ENCODE measurements at regions not wholly inside any gene's neighbourhood (a gene's known extent, or its start where the extent isn't known, plus 50 kb on each side); places are given as distances from the start of the nearest gene placed in this dataset.

- 0 to 6% (median 0%) methylated on average over 1 of the region's 1 CpG for WGBS, 5 donors
- Histone ChIP-seq H3K27me3 (no peaks in the 10 kb centered on the region), H3K4me1 (no peaks in the 10 kb centered on the region), H3K4me3 (no peak overlapping the region), H3K9me3 (no peaks in the 10 kb centered on the region), H3K27ac (no peak overlapping the region), H3K36me3 (no peaks in the 10 kb centered on the region)
- no peak for DNase-seq
- TF ChIP-seq POLR2AphosphoS5 (IDR thresholded peaks at IDR 0.05) (no peak), EP300 (IDR thresholded peaks at IDR 0.05) (no peak), POLR2A (IDR thresholded peaks at IDR 0.05) (no peak), CTCF (IDR thresholded peaks at IDR 0.05) (no peak)
- intact Hi-C loops (cut with DNase I; ENCODE audit: low total_unique reads): no loop called here
Observed at GRCh38 chr18:66196805-66197204, 407.1 kb downstream of the CDH19 start.

GRCh38 chr18:66193938-66194337 lies 410.0 kb downstream of the CDH19 start:
- no peaks in the 10 kb centered on the region for H3K4me1 ChIP-seq
- TF ChIP-seq EP300 (IDR thresholded peaks at IDR 0.05) (no peak), POLR2A (IDR thresholded peaks at IDR 0.05) (no peak)
- H3K27me3 ChIP-seq: no peaks in the 10 kb centered on the region
- H3K4me3 ChIP-seq: no peak overlapping the region
- H3K36me3 ChIP-seq: no peaks in the 10 kb centered on the region
- intact Hi-C loops (cut with DNase I; ENCODE audit: low total_unique reads): no loop called here
- DNase-seq: no peak
- H3K9me3 ChIP-seq: no peaks in the 10 kb centered on the region
- no peak overlapping the region for H3K27ac ChIP-seq
- WGBS, 5 donors: 66 to 85% (median 71%) methylated on average over 3 to 4 of the region's 4 CpGs

GRCh38 chr18:66193394-66193793 lies 410.5 kb downstream of the CDH19 start:
- Histone ChIP-seq H3K36me3 (no peaks in the 10 kb centered on the region), H3K4me1 (no peaks in the 10 kb centered on the region), H3K27ac (no peak overlapping the region), H3K9me3 (no peaks in the 10 kb centered on the region), H3K27me3 (no peaks in the 10 kb centered on the region), H3K4me3 (no peak overlapping the region)
- 51 to 67% (median 59%) methylated on average over 3 of the region's 3 CpGs for WGBS, 5 donors
- intact Hi-C loops (cut with DNase I; ENCODE audit: low total_unique reads): no loop called here
- TF ChIP-seq CTCF (IDR thresholded peaks at IDR 0.05): no peak
- no peak for TF ChIP-seq EP300 (IDR thresholded peaks at IDR 0.05)
- TF ChIP-seq POLR2A (IDR thresholded peaks at IDR 0.05): no peak
- no peak for TF ChIP-seq POLR2AphosphoS5 (IDR thresholded peaks at IDR 0.05)
- DNase-seq: no peak

- intact Hi-C loops (cut with DNase I; ENCODE audit: low total_unique reads): no loop called here
- Histone ChIP-seq H3K9me3 (no peaks in the 10 kb centered on the region), H3K27ac (no peak overlapping the region), H3K4me3 (no peak overlapping the region), H3K27me3 (no peaks in the 10 kb centered on the region), H3K4me1 (no peaks in the 10 kb centered on the region), H3K36me3 (no peaks in the 10 kb centered on the region)
- peak in 1 of 2 donors; percentile 17 for DNase-seq
- 72 to 86% (median 80%) methylated on average over 5 of the region's 5 CpGs for WGBS, 5 donors
- TF ChIP-seq POLR2AphosphoS5 (IDR thresholded peaks at IDR 0.05) (no peak), CTCF (IDR thresholded peaks at IDR 0.05) (no peak), POLR2A (IDR thresholded peaks at IDR 0.05) (no peak), EP300 (IDR thresholded peaks at IDR 0.05) (no peak)
Observed at GRCh38 chr18:66168685-66169235, 417.9 kb downstream of the CDH7 start.

GRCh38 chr18:66167829-66168684 lies 417.2 kb downstream of the CDH7 start:
- Histone ChIP-seq H3K27ac (no peak overlapping the region), H3K36me3 (no peaks in the 10 kb centered on the region), H3K9me3 (no peaks in the 10 kb centered on the region), H3K27me3 (no peaks in the 10 kb centered on the region), H3K4me1 (no peaks in the 10 kb centered on the region), H3K4me3 (no peak overlapping the region)
- WGBS, 5 donors: 74 to 82% (median 81%) methylated on average over 6 to 7 of the region's 7 CpGs
- intact Hi-C loops (cut with DNase I; ENCODE audit: low total_unique reads): no loop called here
- TF ChIP-seq POLR2A (IDR thresholded peaks at IDR 0.05) (no peak), POLR2AphosphoS5 (IDR thresholded peaks at IDR 0.05) (no peak), EP300 (IDR thresholded peaks at IDR 0.05) (no peak), CTCF (IDR thresholded peaks at IDR 0.05) (no peak)
- DNase-seq: no peak
